Astrocyte (in vitro differentiated cells and primary cell): ENCODE measurements at regions not wholly inside any gene's neighbourhood (a gene's known extent, or its start where the extent isn't known, plus 50 kb on each side); places are given as distances from the start of the nearest gene placed in this dataset.

ENCODE experiments used
- DNase-seq: peaks from one replicate; pipeline ENCODE4 v3.0.0-alpha.2; 2010; ENCODE audit warnings: low read depth
- FAIRE-seq: peaks from 2 replicates; lab custom pipeline; 2011; peaks lifted over from hg19 to GRCh38; lab: Jason Lieb, UNC
- H2AFZ ChIP-seq: 2 replicates; pipeline ENCODE4 v1.6.0; 2012; ENCODE audit warnings: low read depth, low read length, inconsistent platforms
- H3K27ac ChIP-seq: 2 replicates; pipeline ENCODE4 v1.5.1; 2011; ENCODE audit warnings: low read depth, low read length, inconsistent platforms
- H3K27me3 ChIP-seq: 2 replicates; pipeline ENCODE4 v1.6.0; 2011; ENCODE audit warnings: low read length, inconsistent platforms; ENCODE audit not compliant: insufficient read depth
- H3K36me3 ChIP-seq: 2 replicates; pipeline ENCODE4 v1.5.1; 2011; ENCODE audit warnings: low read length, inconsistent platforms; ENCODE audit not compliant: insufficient read depth
- H3K4me1 ChIP-seq: 2 replicates; pipeline ENCODE4 v1.5.1; 2011; ENCODE audit warnings: low read length, inconsistent platforms; ENCODE audit not compliant: insufficient read depth
- H3K4me2 ChIP-seq: 2 replicates; pipeline ENCODE4 v1.6.0; 2012; ENCODE audit warnings: low read length, inconsistent platforms
- H3K4me3 ChIP-seq: 2 replicates; pipeline ENCODE4 v1.5.1; 2011; ENCODE audit warnings: low read depth, mild to moderate bottlenecking, low read length, inconsistent platforms; ENCODE audit not compliant: insufficient read depth
- H3K79me2 ChIP-seq: 2 replicates; pipeline ENCODE4 v1.6.0; 2012; ENCODE audit warnings: mild to moderate bottlenecking, low read length, inconsistent platforms; ENCODE audit not compliant: insufficient read depth
- H3K9ac ChIP-seq: 2 replicates; pipeline ENCODE4 v1.6.0; 2012; ENCODE audit warnings: mild to moderate bottlenecking, low read length, inconsistent platforms
- H3K9me3 ChIP-seq: 2 replicates; pipeline ENCODE4 v1.5.1; 2012; ENCODE audit warnings: low read depth, mild to moderate bottlenecking, low read length, inconsistent platforms; ENCODE audit not compliant: insufficient read depth
- H4K20me1 ChIP-seq: 2 replicates; pipeline ENCODE4 v1.6.0; 2012; ENCODE audit warnings: low read length, inconsistent platforms; ENCODE audit not compliant: insufficient read depth
- H3K27ac Mint-ChIP-seq: one replicate; pipeline ENCODE4 v1.8.0; 2021; ENCODE audit warnings: mild to moderate bottlenecking, mixed read lengths; ENCODE audit not compliant: unreplicated experiment
- H3K27me3 Mint-ChIP-seq: one replicate; pipeline ENCODE4 v1.8.0; 2021; ENCODE audit warnings: low read depth, mixed read lengths; ENCODE audit not compliant: unreplicated experiment
- H3K36me3 Mint-ChIP-seq: one replicate; pipeline ENCODE4 v1.8.0; 2021; ENCODE audit warnings: low read depth, mixed read lengths; ENCODE audit not compliant: unreplicated experiment
- H3K4me1 Mint-ChIP-seq: one replicate; pipeline ENCODE4 v1.8.0; 2021; ENCODE audit warnings: low read depth, mixed read lengths; ENCODE audit not compliant: unreplicated experiment
- H3K4me3 Mint-ChIP-seq: one replicate; pipeline ENCODE4 v1.8.0; 2021; ENCODE audit warnings: mild to moderate bottlenecking, moderate library complexity, mixed read lengths; ENCODE audit not compliant: unreplicated experiment
- H3K9me3 Mint-ChIP-seq: one replicate; pipeline ENCODE4 v1.8.0; 2021; ENCODE audit warnings: mild to moderate bottlenecking, mixed read lengths; ENCODE audit not compliant: unreplicated experiment
- CTCF ChIP-seq: IDR thresholded peaks from 2 replicates; pipeline ENCODE4 v1.5.1; 2011; ENCODE audit warnings: low read depth, mild to moderate bottlenecking, inconsistent platforms, low read length, moderate library complexity; ENCODE audit not compliant: insufficient read depth
- EZH2 ChIP-seq: IDR thresholded peaks from 2 replicates; pipeline ENCODE4 v1.6.1; 2012; ENCODE audit warnings: mild to moderate bottlenecking, low read length, inconsistent platforms; ENCODE audit not compliant: insufficient read depth

- Mint-ChIP-seq H3K4me3 (no peak overlapping the region), H3K27me3 (no peaks in the 10 kb centered on the region), H3K27ac (no peak overlapping the region), H3K4me1 (no peaks in the 10 kb centered on the region), H3K9me3 (no peaks in the 10 kb centered on the region), H3K36me3 (no peaks in the 10 kb centered on the region)
- Histone ChIP-seq H3K36me3 (no peaks in the 10 kb centered on the region), H3K27me3 (no peaks in the 10 kb centered on the region), H3K9me3 (no peaks in the 10 kb centered on the region), H2AFZ (no peak overlapping the region), H3K4me2 (no peak overlapping the region), H3K27ac (no peak overlapping the region), H3K4me1 (no peaks in the 10 kb centered on the region), H3K4me3 (no peak overlapping the region), H4K20me1 (no peaks in the 10 kb centered on the region), H3K79me2 (no peaks in the 10 kb centered on the region), H3K9ac (no peak overlapping the region)
- no peak for DNase-seq
- no peak for FAIRE-seq
- TF ChIP-seq EZH2 (no peak), CTCF (no peak)
These were observed 333.8 kb upstream of the MAD2L1 start for GRCh38 chr4:120400441-120400840.

GRCh38 chr4:120399826-120400225 is 333.2 kb upstream of the MAD2L1 start:
- no peak for TF ChIP-seq EZH2
- no peak for TF ChIP-seq CTCF
- no peak overlapping the region for H3K27ac ChIP-seq
- no peaks in the 10 kb centered on the region for H3K4me1 Mint-ChIP-seq
- no peak overlapping the region for H3K4me2 ChIP-seq
- no peak overlapping the region for H2AFZ ChIP-seq
- H4K20me1 ChIP-seq = no peaks in the 10 kb centered on the region
- no peaks in the 10 kb centered on the region for H3K9me3 ChIP-seq
- H3K9me3 Mint-ChIP-seq = no peaks in the 10 kb centered on the region
- FAIRE-seq = no peak
- no peak overlapping the region for H3K27ac Mint-ChIP-seq
- H3K4me3 Mint-ChIP-seq = no peak overlapping the region
- no peak overlapping the region for H3K9ac ChIP-seq
- no peaks in the 10 kb centered on the region for H3K27me3 Mint-ChIP-seq
- H3K79me2 ChIP-seq = no peaks in the 10 kb centered on the region
- no peaks in the 10 kb centered on the region for H3K4me1 ChIP-seq
- no peaks in the 10 kb centered on the region for H3K36me3 Mint-ChIP-seq
- no peaks in the 10 kb centered on the region for H3K27me3 ChIP-seq
- no peaks in the 10 kb centered on the region for H3K36me3 ChIP-seq
- no peak for DNase-seq
- no peak overlapping the region for H3K4me3 ChIP-seq

- H3K9me3 ChIP-seq = no peaks in the 10 kb centered on the region
- H3K79me2 ChIP-seq = no peaks in the 10 kb centered on the region
- Mint-ChIP-seq H3K4me1 (no peaks in the 10 kb centered on the region), H3K36me3 (no peaks in the 10 kb centered on the region), H3K9me3 (no peaks in the 10 kb centered on the region), H3K4me3 (no peak overlapping the region), H3K27ac (no peak overlapping the region), H3K27me3 (no peaks in the 10 kb centered on the region)
- H3K4me2 ChIP-seq = no peak overlapping the region
- H3K27ac ChIP-seq = no peak overlapping the region
- H3K4me1 ChIP-seq = no peaks in the 10 kb centered on the region
- no peak for TF ChIP-seq CTCF
- no peak for TF ChIP-seq EZH2
- no peaks in the 10 kb centered on the region for H4K20me1 ChIP-seq
- H3K9ac ChIP-seq = no peak overlapping the region
- FAIRE-seq (no peak), DNase-seq (no peak)
- H3K36me3 ChIP-seq = no peaks in the 10 kb centered on the region
- H3K27me3 ChIP-seq = no peaks in the 10 kb centered on the region
- H3K4me3 ChIP-seq = no peak overlapping the region
- H2AFZ ChIP-seq = no peak overlapping the region
These were observed 329.1 kb upstream of the MAD2L1 start for GRCh38 chr4:120395746-120396145.
